ENCODE measurements at regions not wholly inside any gene's neighbourhood (a gene's known extent, or its start where the extent isn't known, plus 50 kb on each side); places are given as distances from the start of the nearest gene placed in this dataset.

GRCh38 chr2:212770240-212770639 is 231.6 kb upstream of the ERBB4 start:
- DNase-seq (ENCODE audit: low read depth), result no peak
- no peak overlapping the region for H3K4me3 ChIP-seq (replicated peaks; ENCODE audit: low read depth, low read length)
- TF ChIP-seq CTCF (IDR thresholded peaks at IDR 0.05; ENCODE audit: low read length, missing control alignments), result no peak

GRCh38 chr2:212766921-212767320 is 228.3 kb upstream of the ERBB4 start:
- no peak for DNase-seq (ENCODE audit: low read depth)
- no peak overlapping the region for H3K4me3 ChIP-seq (replicated peaks; ENCODE audit: low read depth, low read length)
- TF ChIP-seq CTCF (IDR thresholded peaks at IDR 0.05; ENCODE audit: low read length, missing control alignments), result no peak

- no peak for DNase-seq (ENCODE audit: low read depth)
Observed at GRCh38 chr2:212752730-212753351, 214.2 kb upstream of the ERBB4 start.

GRCh38 chr2:212745359-212745758 is 206.8 kb upstream of the ERBB4 start:
- DNase-seq (ENCODE audit: low read depth), result no peak
- no peak for TF ChIP-seq CTCF (IDR thresholded peaks at IDR 0.05; ENCODE audit: low read length, missing control alignments)
- H3K4me3 ChIP-seq (replicated peaks; ENCODE audit: low read depth, low read length), result no peak overlapping the region

More at GRCh38 chr2:212752730-212753351, 214.2 kb upstream of the ERBB4 start:
- H3K4me3 ChIP-seq (replicated peaks; ENCODE audit: low read depth, low read length), result no peak overlapping the region
- no peak for TF ChIP-seq CTCF (IDR thresholded peaks at IDR 0.05; ENCODE audit: low read length, missing control alignments)

GRCh38 chr2:212737392-212738172 is 199.0 kb upstream of the ERBB4 start:
- DNase-seq (ENCODE audit: low read depth), result no peak
- TF ChIP-seq CTCF (IDR thresholded peaks at IDR 0.05; ENCODE audit: low read length, missing control alignments), result no peak

GRCh38 chr2:212736385-212736726 is 197.8 kb upstream of the ERBB4 start:
- no peak for DNase-seq (ENCODE audit: low read depth)
- no peak for TF ChIP-seq CTCF (IDR thresholded peaks at IDR 0.05; ENCODE audit: low read length, missing control alignments)

More at GRCh38 chr2:212737392-212738172, 199.0 kb upstream of the ERBB4 start:
- H3K4me3 ChIP-seq (replicated peaks; ENCODE audit: low read depth, low read length), result no peak overlapping the region

More at GRCh38 chr2:212736385-212736726, 197.8 kb upstream of the ERBB4 start:
- H3K4me3 ChIP-seq (replicated peaks; ENCODE audit: low read depth, low read length), result no peak overlapping the region

Data from fibroblast of pulmonary artery (primary cell).